GM12874 (cell line): ENCODE measurements at regions not wholly inside any gene's neighbourhood (a gene's known extent, or its start where the extent isn't known, plus 50 kb on each side); places are given as distances from the start of the nearest gene placed in this dataset.

Experiments
- TF ChIP-seq, protein P1 (sequence below): IDR thresholded peaks from 2 replicates; pipeline ENCODE4 v1.5.1; 2011; ENCODE audit warnings: low read depth, mild to moderate bottlenecking, control low read depth, low read length, moderate library complexity; ENCODE audit not compliant: insufficient read depth

DNA sequence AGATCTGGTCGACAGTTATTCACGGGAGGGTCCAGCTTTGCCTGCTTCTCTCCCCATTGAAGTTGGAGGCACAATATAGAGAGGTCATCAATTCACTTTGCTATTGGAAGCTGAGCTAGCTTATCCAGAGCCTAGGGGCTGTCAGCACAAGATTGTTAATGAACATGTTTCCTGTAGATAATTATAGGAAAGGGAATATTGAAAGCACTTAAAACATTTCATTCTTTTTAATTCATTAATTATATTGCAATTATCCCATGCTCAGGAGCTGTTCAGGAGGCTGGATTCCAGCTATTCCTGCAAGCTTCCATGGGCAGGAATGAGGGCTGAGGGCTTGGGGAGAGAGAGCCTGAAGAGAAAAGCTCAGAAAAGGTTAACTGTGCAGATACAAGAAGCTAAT is 153.1 kb upstream of the BRINP1 start:
- TF ChIP-seq, protein P1, sequence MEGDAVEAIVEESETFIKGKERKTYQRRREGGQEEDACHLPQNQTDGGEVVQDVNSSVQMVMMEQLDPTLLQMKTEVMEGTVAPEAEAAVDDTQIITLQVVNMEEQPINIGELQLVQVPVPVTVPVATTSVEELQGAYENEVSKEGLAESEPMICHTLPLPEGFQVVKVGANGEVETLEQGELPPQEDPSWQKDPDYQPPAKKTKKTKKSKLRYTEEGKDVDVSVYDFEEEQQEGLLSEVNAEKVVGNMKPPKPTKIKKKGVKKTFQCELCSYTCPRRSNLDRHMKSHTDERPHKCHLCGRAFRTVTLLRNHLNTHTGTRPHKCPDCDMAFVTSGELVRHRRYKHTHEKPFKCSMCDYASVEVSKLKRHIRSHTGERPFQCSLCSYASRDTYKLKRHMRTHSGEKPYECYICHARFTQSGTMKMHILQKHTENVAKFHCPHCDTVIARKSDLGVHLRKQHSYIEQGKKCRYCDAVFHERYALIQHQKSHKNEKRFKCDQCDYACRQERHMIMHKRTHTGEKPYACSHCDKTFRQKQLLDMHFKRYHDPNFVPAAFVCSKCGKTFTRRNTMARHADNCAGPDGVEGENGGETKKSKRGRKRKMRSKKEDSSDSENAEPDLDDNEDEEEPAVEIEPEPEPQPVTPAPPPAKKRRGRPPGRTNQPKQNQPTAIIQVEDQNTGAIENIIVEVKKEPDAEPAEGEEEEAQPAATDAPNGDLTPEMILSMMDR, result no peak

DNA sequence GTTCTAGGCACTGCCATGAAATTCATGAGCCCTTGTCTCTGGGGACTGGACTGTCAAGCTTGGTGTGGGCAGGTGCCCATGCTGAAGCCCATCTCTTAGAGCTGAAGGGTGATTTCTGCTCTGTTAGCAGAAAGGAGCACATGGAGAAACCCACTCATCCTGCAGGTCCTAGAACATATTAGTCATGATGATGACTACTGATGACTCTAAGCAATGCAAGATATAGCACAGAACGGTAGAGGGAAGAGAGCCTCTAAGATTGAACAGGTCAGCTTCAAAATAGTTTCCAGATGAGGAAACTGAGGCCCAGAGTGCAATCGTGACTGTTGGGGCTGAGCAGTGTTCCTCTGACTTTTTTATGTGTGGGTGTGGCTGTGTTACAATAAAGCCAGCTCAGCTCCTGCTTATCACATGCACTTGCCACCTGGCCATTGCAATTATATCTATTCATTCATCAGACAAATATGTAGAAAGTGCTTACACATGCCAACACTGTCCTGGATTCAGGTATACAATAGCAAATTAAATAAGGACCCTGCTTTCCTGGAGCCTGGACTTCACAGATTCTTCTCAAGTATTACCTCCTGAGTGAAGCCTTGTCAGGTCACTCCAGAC is 140.2 kb upstream of the BRINP1 start:
- TF ChIP-seq, protein P1, result no peak

DNA sequence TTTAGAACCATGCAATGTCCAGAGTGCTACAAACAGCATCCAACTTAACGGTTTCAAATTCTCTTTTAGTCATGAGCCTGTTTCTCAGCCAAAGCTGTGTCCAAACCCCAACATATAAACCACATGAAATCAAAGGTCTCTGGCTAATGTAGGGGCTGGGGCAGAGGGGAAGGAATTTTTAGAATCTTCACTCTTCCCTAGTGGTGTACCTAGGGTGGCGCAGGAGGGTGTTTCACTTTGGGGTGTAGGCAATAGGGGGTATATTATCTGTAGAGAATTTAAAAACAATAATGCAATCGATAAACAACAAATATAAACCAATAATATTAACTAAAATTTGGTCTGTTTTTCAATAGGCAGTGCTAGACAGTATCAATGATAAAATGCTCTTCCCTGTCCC is 132.1 kb upstream of the BRINP1 start:
- TF ChIP-seq, protein P1, result no peak

DNA sequence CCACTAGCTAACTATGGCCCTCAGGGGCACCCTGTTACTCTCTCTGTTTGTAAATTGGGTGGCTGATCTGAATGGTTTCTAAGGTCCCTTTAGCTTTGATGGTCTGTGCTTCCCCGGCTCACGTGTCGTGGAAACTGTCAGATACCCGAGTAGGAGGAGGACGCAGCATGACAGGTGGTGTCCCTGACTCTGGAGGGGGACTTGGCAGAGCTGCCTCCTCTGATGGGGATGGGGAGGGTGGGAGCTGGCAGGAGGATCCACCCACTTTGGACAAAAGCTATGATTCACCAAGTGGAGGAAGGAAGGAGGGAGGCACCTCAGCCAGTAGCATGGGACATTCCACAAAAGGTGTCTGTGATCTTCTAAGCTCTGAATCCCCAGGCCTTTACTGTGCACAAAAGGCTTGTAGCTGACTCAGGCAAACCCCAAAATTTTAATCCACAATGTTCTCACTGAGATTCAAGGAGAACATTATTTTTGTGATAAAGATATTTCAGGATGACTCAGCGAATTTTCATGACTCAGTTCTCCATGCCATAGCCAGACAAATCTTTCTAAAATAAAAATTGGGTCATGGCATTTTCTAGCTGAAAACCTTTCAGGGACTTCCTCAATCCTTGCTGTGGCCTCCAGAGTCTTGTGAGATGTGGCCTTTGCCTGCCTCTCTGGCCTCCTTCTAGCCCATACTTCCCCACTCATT is 131.0 kb upstream of the BRINP1 start:
- TF ChIP-seq, protein P1, result no peak

DNA sequence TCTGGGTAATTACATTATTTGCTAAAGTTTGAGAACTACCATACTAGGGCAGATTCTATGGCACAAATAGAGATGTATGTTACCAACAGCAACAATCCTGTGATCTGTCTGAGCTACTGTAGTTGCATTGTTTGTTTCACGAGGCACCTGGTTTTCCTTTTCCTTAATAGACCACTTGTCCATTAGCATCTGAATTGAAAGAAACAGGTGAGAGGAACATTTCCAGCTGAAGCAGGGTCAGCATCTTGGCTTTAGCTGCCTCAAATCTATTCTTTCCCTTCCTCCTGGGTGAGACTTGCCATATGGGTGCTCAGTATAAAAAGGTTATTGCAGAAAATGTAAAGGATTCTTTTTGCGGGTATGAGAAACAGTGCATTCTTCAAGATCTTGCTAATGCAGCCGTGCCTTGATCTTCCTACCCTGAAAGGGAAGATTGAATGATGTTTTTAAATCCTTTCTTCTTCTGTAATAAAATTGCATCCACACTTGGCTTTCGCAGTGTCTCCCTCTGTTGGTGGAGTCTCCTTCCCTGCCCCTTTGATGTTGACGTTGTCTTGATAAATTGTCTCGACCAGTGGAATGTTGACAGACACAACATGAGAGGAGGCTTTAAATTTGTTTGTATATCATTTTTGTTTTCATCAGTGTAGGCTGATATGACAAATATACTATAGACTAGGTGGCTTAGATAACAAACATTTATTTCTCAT is 118.0 kb upstream of the BRINP1 start:
- TF ChIP-seq, protein P1, result no peak

DNA sequence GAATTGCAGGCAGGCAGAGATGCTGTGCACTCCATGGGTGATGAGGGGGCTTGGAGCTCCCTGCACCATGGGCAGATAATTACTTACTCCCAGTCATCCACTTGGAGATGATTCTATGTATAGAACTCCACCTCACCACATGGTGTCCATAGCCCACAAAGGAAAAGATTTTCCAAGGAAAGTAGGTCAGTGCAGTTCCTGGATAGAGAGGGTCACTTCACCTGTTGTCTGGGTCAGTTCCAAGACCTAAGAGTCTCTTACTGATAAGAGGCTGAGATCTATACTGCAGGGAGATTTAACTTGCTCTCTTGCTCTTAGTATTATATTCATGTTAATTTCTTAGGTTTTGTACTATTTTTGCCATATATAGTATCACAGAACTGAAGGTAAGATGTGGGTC is 113.9 kb upstream of the BRINP1 start:
- TF ChIP-seq, protein P1, result no peak

DNA sequence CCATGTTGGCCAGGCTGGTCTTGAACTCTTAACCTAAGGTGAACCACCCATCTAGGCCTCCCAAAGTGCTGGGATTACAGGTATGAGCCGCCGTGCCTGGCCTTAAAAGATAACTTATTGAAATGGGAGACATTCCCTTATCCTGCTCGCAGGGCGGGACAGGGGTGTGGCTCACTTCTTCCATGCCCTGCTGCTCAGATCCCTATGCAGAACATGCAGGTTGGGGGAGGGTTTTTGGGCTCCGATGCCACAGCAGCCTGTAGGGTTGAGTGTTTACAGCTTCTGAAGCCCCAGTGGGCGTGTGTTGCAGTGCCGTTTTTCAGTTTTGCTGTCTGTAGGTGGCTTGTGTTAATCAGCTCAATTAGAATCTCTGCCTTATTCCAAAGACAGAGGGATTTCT is 108.0 kb upstream of the BRINP1 start:
- TF ChIP-seq, protein P1, result no peak
